Esophagus (tissue), 2 donors: ENCODE measurements at regions not wholly inside any gene's neighbourhood (a gene's known extent, or its start where the extent isn't known, plus 50 kb on each side); places are given as distances from the start of the nearest gene placed in this dataset.

ENCODE experiments used
- H3K27ac ChIP-seq, 2 donors: one replicate each; pipeline ENCODE4 v1.5.1; 2013; ENCODE audit warnings: low read depth in 2 of 2, mild to moderate bottlenecking in 2 of 2, inconsistent platforms in 1 of 2, low read length in 1 of 2, moderate library complexity in 1 of 2
- H3K27me3 ChIP-seq, 2 donors: one replicate each; pipeline ENCODE4 v1.6.1; 2013; ENCODE audit warnings: low read length in 2 of 2, control low read depth in 1 of 2, mild to moderate bottlenecking in 1 of 2; ENCODE audit not compliant: insufficient read depth in 2 of 2, control insufficient read depth in 1 of 2
- H3K36me3 ChIP-seq, 2 donors: one replicate each; pipeline ENCODE4 v1.6.1; 2013; ENCODE audit warnings: low read length in 1 of 2; ENCODE audit not compliant: control insufficient read depth in 2 of 2, insufficient read depth in 2 of 2
- H3K4me1 ChIP-seq, 2 donors: one replicate each; pipeline ENCODE4 v1.6.1; 2013; ENCODE audit warnings: low read length in 1 of 2; ENCODE audit not compliant: control insufficient read depth in 2 of 2, insufficient read depth in 2 of 2
- H3K4me3 ChIP-seq, 2 donors: one replicate each; pipeline ENCODE4 v1.5.1; 2013; ENCODE audit warnings: low read length in 2 of 2, mild to moderate bottlenecking in 2 of 2, low read depth in 1 of 2, moderate library complexity in 1 of 2
- H3K9me3 ChIP-seq, 2 donors: one replicate each; pipeline ENCODE4 v1.6.1; 2013; ENCODE audit warnings: mild to moderate bottlenecking in 2 of 2, low read depth in 1 of 2, low read length in 1 of 2, moderate library complexity in 1 of 2; ENCODE audit not compliant: control insufficient read depth in 2 of 2, insufficient read depth in 1 of 2
- WGBS, 2 donors: extraction: QIAGEN DNeasy Blood & Tissue Kit; methylation state at CpG; one replicate each; pipeline ENCODE4 v1.1.7; 2013; 5-methylcytosine and 5-hydroxymethylcytosine counted together
- donor health status: healthy with polysubstance abuse.
- donor health status: Bipolar disorder and iron deficiency.

DNA sequence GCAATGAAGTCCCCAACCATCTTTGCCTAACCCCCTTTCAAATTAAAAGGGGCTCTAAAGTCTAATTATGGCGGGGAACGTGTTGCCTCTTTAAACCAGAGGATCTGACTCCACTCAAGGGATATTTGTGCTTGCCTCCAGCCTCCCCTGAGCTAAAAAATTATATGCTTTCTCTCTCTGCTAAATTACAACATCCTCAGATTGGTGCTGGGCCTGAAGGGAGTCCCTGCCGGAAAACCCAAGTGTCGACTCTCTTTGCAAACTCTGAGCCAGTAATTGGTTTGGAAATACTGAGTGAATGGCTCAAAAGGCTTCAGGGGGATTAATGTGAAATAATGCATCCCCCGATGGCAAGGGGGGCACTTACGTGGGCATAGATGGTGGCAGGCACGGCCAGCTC lies 208.5 kb upstream of the TNRC6C start:
- WGBS, 2 donors, result 86 to 87% methylated on average over 7 of the region's 7 CpGs
- H3K9me3 ChIP-seq, result peaks cover 0 to 5% of the 10 kb centered on the region in 2 donors
- H3K27ac ChIP-seq, result no peak overlapping the region

DNA sequence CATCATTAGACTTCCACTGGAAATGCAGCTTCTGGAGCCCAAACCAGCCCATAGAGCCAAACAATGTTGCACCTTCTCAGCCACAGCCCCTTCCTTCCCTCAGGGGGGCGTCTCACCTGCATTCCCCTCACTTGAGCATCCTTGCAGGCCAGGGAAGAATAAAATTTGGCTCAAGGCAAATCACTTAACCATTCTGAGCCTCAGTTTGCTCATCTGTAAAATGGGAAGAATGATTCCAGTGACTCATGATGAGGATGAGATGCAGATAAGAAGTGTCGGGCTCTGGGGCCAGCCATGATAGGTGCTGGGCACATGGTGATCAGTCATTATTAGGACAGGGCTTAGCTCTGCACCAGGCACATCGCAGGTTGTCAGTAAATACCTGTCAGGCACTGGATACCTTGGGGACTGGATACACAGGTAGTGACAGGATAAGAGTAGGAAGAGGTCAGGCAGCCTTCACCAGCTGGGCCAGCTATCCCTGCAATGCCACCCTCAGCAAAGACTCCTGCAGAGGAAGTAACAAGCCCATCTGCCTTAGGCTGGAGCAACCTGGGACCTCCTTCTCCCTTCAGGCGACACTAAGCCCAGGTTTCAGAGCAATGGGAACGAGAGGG lies 208.0 kb upstream of the TNRC6C start:
- Histone ChIP-seq H3K27me3 (no peaks in the 10 kb centered on the region), H3K4me3 (no peak overlapping the region), H3K9me3 (peaks cover 0 to 8% of the 10 kb centered on the region in 2 donors), H3K27ac (no peak overlapping the region), H3K36me3 (no peaks in the 10 kb centered on the region), H3K4me1 (no peaks in the 10 kb centered on the region)
- WGBS, 2 donors, result 72 to 88% methylated on average over 5 of the region's 5 CpGs

More for the DNA sequence above, 208.5 kb upstream of the TNRC6C start:
- Histone ChIP-seq H3K36me3 (no peaks in the 10 kb centered on the region), H3K4me3 (no peak overlapping the region), H3K4me1 (no peaks in the 10 kb centered on the region), H3K27me3 (no peaks in the 10 kb centered on the region)

DNA sequence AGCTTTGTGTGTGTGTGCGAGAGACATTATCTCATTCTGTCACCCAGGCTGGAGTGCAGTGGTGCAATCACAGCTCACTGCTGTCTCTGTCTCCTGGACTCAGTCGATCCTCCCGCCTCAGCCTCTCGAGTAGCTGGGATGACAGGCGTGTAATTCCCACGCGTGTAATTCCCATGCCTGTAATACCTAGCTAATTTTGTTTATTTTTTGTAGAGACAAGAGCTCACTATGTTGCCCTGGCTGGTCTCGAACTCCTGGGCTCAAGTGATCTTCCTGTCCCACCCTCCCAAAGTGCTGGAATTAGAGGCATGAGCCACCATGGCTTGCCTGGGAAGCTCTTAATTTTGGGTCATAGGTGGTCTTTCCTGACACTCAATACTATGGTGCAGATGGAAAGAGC lies 205.3 kb upstream of the TNRC6C start:
- WGBS, 2 donors, result 84 to 94% methylated on average over 8 of the region's 8 CpGs
- no peak overlapping the region for H3K4me3 ChIP-seq
- H3K27me3 ChIP-seq, result no peaks in the 10 kb centered on the region
- H3K4me1 ChIP-seq, result no peaks in the 10 kb centered on the region
- peaks cover 0 to 10% of the 10 kb centered on the region in 2 donors for H3K9me3 ChIP-seq
- H3K36me3 ChIP-seq, result no peaks in the 10 kb centered on the region
- H3K27ac ChIP-seq, result no peak overlapping the region

DNA sequence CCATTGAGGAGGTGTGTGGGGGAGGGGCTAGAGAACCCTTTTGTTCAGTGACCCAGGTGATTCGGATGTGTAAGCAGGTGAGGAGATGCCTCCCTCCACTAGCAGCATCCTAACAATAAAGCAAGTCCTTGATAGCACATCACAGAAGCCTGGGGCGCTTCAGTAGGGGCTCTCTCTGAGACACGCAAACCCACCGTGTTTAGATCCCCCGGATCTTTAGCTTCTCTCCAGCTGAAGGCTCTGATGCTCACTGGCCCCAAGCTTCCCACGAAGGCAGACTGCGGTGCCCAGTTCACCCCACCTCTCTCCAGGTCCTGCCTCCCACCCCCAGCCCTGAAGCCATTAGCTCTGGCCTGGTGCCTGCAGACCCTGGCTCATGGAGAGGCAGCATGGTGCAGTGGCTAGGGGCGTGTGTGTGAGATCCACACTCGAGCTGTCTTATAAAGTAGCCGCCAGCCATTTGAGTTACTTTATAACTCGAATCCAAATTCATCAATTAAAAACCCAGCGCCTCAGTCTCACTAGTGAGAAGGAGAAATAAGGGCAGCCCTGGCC lies 204.7 kb upstream of the TNRC6C start:
- no peak overlapping the region for H3K27ac ChIP-seq
- WGBS, 2 donors, result 92 to 93% methylated on average over 12 of the region's 12 CpGs
- H3K4me1 ChIP-seq, result no peaks in the 10 kb centered on the region

DNA sequence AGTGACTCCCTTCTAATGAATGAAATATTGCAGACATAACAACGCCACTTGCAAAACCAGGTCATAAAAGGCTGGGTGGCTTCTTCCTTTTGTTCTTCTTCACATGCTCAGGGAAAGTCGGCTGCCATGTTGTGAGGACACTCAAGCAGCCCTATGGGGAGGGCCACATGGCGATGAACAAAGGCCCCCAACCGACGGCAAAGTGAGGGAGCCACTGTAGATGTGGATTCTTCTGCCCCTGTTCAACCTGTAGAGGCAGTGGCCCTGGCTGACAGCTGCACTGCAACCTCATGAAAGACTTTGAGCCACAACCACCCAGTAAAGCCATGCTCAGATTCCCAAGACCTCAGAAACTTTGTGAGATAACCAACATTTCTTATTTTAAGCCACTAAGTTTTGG lies 203.5 kb upstream of the TNRC6C start:
- 92 to 93% methylated on average over 5 of the region's 5 CpGs for WGBS, 2 donors
- Histone ChIP-seq H3K4me3 (no peak overlapping the region), H3K9me3 (peaks cover 0 to 10% of the 10 kb centered on the region in 2 donors), H3K27me3 (no peaks in the 10 kb centered on the region), H3K36me3 (no peaks in the 10 kb centered on the region), H3K4me1 (no peaks in the 10 kb centered on the region), H3K27ac (no peak overlapping the region)

More for the DNA sequence above, 204.7 kb upstream of the TNRC6C start:
- Histone ChIP-seq H3K9me3 (peaks cover 0 to 10% of the 10 kb centered on the region in 2 donors), H3K36me3 (no peaks in the 10 kb centered on the region), H3K27me3 (no peaks in the 10 kb centered on the region), H3K4me3 (no peak overlapping the region)

DNA sequence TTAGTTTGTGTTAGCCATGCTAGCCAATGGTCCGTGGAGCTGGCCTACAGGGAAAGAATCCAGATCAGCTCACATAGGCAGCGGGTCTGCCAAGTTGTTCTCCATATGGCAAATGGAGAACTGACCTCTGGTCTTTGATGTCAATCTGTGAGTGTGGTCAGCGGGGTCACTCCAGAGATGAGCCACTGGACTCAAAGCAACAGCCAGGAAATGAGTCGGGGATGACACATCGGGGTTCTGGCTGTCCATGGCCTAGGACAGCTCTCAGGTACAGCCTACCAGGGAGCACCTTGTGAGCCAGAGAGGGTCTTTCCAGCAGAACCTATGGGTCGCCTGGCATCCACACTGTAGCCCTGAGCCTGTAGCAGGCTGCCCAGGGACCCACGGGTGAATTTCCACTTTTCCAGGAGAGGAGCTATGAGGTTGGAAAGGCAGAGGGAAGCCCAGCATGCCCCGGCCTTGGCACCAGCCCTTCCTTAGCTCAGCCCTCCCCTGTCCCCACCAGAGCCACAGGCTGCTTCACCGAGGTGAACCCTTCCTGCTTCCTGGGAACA lies 203.0 kb upstream of the TNRC6C start:
- Histone ChIP-seq H3K36me3 (no peaks in the 10 kb centered on the region), H3K4me3 (no peak overlapping the region), H3K27me3 (no peaks in the 10 kb centered on the region), H3K9me3 (peaks cover 0 to 10% of the 10 kb centered on the region in 2 donors), H3K4me1 (no peaks in the 10 kb centered on the region), H3K27ac (no peak overlapping the region)
- 90 to 92% methylated on average over 9 of the region's 9 CpGs for WGBS, 2 donors

DNA sequence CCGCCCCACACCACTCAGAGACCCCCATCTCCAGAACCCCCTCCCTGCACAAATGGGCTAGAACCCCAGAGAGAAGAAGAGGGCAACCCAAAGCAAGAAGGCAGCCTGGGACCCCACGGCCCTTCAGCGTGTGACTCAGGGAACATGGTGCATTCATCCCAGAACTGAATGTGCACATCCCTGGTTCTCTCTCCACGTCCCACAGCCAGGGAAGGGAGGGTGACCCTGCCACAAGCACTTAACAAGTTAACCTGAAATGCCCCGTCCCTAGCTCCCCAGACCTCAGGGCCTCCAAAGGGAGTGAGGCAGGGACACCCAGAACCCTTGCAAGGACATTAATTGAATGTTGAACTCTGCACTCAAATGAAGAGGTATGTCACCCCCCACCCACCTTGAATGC lies 202.5 kb upstream of the TNRC6C start:
- WGBS, 2 donors, result 84 to 93% methylated on average over 5 of the region's 5 CpGs
- H3K36me3 ChIP-seq, result no peaks in the 10 kb centered on the region
- no peaks in the 10 kb centered on the region for H3K27me3 ChIP-seq
- peaks cover 0 to 10% of the 10 kb centered on the region in 2 donors for H3K9me3 ChIP-seq
- H3K4me3 ChIP-seq, result no peak overlapping the region
- no peak overlapping the region for H3K27ac ChIP-seq
- H3K4me1 ChIP-seq, result no peaks in the 10 kb centered on the region

DNA sequence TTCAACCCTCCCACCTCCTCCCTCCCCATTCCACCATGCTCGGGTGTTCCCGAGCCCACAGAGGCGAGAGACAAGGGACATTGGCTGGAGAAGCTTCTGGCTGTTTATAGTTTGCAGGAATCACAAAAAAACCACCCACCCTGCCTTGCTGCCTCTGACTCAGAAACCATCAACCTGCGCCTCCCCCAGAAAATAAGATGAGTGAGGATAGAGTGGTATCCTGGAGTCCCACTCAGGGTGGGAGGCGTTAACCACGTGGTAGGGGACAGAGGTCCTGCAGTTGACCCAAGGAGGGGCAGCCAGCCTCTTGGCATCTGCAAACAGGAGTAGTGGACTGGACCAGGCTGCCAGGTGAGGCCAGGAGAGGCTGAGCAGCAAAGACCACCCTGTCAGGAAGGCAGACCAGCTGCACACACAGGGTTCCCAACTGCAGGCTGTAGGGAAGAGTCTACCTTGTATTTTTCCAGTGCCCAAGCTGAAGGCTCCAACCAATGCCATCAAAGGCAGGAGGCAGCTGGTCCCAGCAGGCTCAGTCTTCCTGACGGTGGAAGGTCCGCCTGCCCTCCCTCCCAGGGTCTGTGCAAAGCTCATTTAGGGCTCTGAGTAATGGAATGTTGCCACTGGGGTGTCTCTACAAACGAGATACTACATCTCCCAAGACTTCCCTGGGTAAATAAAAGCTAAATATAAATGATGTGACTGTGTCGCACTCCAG lies 201.5 kb upstream of the TNRC6C start:
- WGBS, 2 donors, result 55 to 66% methylated on average over 10 of the region's 10 CpGs
- Histone ChIP-seq H3K36me3 (no peaks in the 10 kb centered on the region), H3K4me1 (no peaks in the 10 kb centered on the region), H3K27ac (no peak overlapping the region), H3K4me3 (no peak overlapping the region), H3K27me3 (no peaks in the 10 kb centered on the region), H3K9me3 (peaks cover 0 to 10% of the 10 kb centered on the region in 2 donors)

DNA sequence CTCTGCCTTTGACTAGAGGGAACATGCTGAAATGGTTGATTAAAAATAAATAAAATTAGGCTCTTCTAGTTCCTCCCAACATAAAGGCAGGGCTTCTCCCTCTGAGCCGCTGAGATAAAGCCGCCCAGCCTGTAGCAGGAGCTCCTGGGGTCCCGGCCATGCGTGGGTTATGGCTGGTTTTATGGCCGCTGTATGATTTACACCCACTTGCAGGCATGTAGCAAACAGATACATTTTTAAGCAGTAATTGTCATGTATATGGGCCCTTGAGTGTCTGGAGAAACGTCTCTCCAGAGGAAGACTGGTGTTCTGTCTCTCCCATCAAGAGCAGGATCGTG lies 201.0 kb upstream of the TNRC6C start:
- H3K4me1 ChIP-seq, result no peaks in the 10 kb centered on the region
- H3K27ac ChIP-seq, result no peak overlapping the region
- 68 to 71% methylated on average over 7 of the region's 7 CpGs for WGBS, 2 donors
- H3K36me3 ChIP-seq, result no peaks in the 10 kb centered on the region
- H3K9me3 ChIP-seq, result peaks cover 0 to 10% of the 10 kb centered on the region in 2 donors
- H3K4me3 ChIP-seq, result no peak overlapping the region
- no peaks in the 10 kb centered on the region for H3K27me3 ChIP-seq
